ENCODE measurements at regions not wholly inside any gene's neighbourhood (a gene's known extent, or its start where the extent isn't known, plus 50 kb on each side); places are given as distances from the start of the nearest gene placed in this dataset.

- 82 to 93% (median 87%) methylated on average over 27 of the region's 27 CpGs for WGBS, 5 donors
- no peak overlapping the region for H3K4me3 ChIP-seq
- intact Hi-C loops (cut with DNase I; ENCODE audit: low total_unique reads) = no loop called here
- no peak for TF ChIP-seq CTCF (IDR thresholded peaks at IDR 0.05)
- no peak for TF ChIP-seq EP300 (IDR thresholded peaks at IDR 0.05)
- no peak for TF ChIP-seq POLR2A (IDR thresholded peaks at IDR 0.05)
- no peak for TF ChIP-seq POLR2AphosphoS5 (IDR thresholded peaks at IDR 0.05)
- peaks cover 6 to 30% (median 19%) of the 10 kb centered on the region in 4 donors for H3K4me1 ChIP-seq
- no peaks in the 10 kb centered on the region for H3K9me3 ChIP-seq
- H3K27ac ChIP-seq = peak overlapping the region in 1 of 5 donors; percentile 13
- peak in 1 of 2 donors; percentile 22 for DNase-seq
- H3K36me3 ChIP-seq = no peaks in the 10 kb centered on the region
- H3K27me3 ChIP-seq = no peaks in the 10 kb centered on the region
These were observed 110.8 kb upstream of the PAQR3 start for GRCh38 chr4:79049840-79050540.

DNA sequence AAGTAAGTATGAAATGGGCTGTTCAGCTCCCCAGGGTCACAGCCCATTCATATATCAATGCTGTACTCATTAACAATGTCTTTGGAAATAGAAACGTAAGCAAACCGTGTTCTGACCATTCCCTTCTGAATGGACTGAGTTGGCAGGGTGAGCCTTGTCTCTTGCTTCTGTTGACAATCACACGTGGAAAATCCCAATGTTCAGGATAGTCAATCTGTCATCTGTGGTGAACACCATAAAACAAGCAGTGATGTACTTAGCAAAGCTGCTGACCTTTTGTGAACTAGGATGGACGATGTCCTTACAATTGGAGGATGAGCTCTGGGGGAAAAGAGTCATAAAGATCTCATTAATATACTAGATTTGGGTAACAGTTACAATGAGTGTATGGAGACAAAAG lies 109.6 kb upstream of the PAQR3 start:
- Histone ChIP-seq H3K4me1 (peaks cover 6 to 30% (median 19%) of the 10 kb centered on the region in 4 donors), H3K27me3 (no peaks in the 10 kb centered on the region), H3K36me3 (no peaks in the 10 kb centered on the region), H3K4me3 (no peak overlapping the region), H3K9me3 (no peaks in the 10 kb centered on the region), H3K27ac (no peak overlapping the region)
- intact Hi-C loops (cut with DNase I; ENCODE audit: low total_unique reads) = no loop called here
- peak in 1 of 2 donors; percentile 12 for DNase-seq
- 38 to 50% (median 39%) methylated on average over 4 of the region's 4 CpGs for WGBS, 5 donors
- TF ChIP-seq CTCF (IDR thresholded peaks at IDR 0.05) = no peak
- TF ChIP-seq POLR2AphosphoS5 (IDR thresholded peaks at IDR 0.05) = no peak
- no peak for TF ChIP-seq POLR2A (IDR thresholded peaks at IDR 0.05)
- TF ChIP-seq EP300 (IDR thresholded peaks at IDR 0.05) = no peak

DNA sequence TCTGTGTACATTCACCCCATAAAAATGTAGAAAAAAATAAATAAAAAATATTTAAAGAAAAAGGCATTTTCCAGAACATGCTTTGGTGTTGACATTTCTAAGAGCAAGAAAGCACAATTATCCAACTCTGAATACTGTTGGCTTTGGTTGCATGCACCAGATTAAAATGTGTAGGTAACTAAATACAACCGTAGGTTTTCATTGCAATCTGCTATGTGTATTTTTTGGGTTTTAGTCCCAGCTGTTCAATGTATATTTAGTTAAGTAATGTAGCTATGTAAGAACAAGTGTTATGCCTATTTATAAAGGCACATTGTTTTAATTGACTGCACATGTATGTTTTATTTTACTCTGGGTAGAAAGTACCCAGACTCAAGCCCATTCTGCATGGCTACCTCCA lies 108.1 kb upstream of the PAQR3 start:
- Histone ChIP-seq H3K27me3 (no peaks in the 10 kb centered on the region), H3K9me3 (no peaks in the 10 kb centered on the region), H3K36me3 (no peaks in the 10 kb centered on the region), H3K4me3 (no peak overlapping the region), H3K27ac (no peak overlapping the region), H3K4me1 (peaks cover 6 to 30% (median 19%) of the 10 kb centered on the region in 4 donors)
- 30 to 61% (median 47%) methylated on average over 1 of the region's 1 CpG for WGBS, 5 donors
- TF ChIP-seq EP300 (IDR thresholded peaks at IDR 0.05) (no peak), POLR2AphosphoS5 (IDR thresholded peaks at IDR 0.05) (no peak), CTCF (IDR thresholded peaks at IDR 0.05) (no peak), POLR2A (IDR thresholded peaks at IDR 0.05) (no peak)
- intact Hi-C loops (cut with DNase I; ENCODE audit: low total_unique reads) = no loop called here
- DNase-seq = no peak

GRCh38 chr4:79046016-79046592 lies 106.9 kb upstream of the PAQR3 start:
- intact Hi-C loops (cut with DNase I; ENCODE audit: low total_unique reads) = no loop called here
- H3K4me3 ChIP-seq = no peak overlapping the region
- H3K9me3 ChIP-seq = no peaks in the 10 kb centered on the region
- WGBS, 5 donors = 49 to 56% (median 53%) methylated on average over 4 of the region's 4 CpGs
- peaks cover 6 to 30% (median 19%) of the 10 kb centered on the region in 4 donors for H3K4me1 ChIP-seq
- peak overlapping the region in 1 of 5 donors; percentile 21 for H3K27ac ChIP-seq
- peak in 1 of 2 donors; percentile 52 for DNase-seq
- H3K27me3 ChIP-seq = no peaks in the 10 kb centered on the region
- H3K36me3 ChIP-seq = no peaks in the 10 kb centered on the region
- TF ChIP-seq POLR2A (IDR thresholded peaks at IDR 0.05) (no peak), POLR2AphosphoS5 (IDR thresholded peaks at IDR 0.05) (no peak), EP300 (IDR thresholded peaks at IDR 0.05) (no peak)

All from stomach (tissue), 8 donors.